Right atrium auricular region (tissue), 2 donors: ENCODE measurements at regions not wholly inside any gene's neighbourhood (a gene's known extent, or its start where the extent isn't known, plus 50 kb on each side); places are given as distances from the start of the nearest gene placed in this dataset.

Experiments
- DNase-seq: peaks from one replicate; pipeline ENCODE4 v3.0.0-alpha.2; 2019; ENCODE audit warnings: low spot score
- H3K27ac ChIP-seq, 2 donors: fragments of 200-600 bp; sonication (generic); 1 replicate in 1 of 2; 2 replicates in 1 of 2; pipeline ENCODE4 v1.5.1; 2016 to 2019
- H3K27me3 ChIP-seq, 2 donors: fragments of 200-600 bp; sonication (generic); one replicate each; pipeline versions ENCODE4 v1.5.1 to v1.6.0; 2017 to 2019
- H3K36me3 ChIP-seq: fragments of 200-600 bp; sonication (generic); one replicate; pipeline ENCODE4 v1.5.1; 2016
- H3K4me1 ChIP-seq, 2 donors: fragments of 200-600 bp; sonication (generic); one replicate each; pipeline versions ENCODE4 v1.5.1 to v1.6.0; 2017 to 2019
- H3K4me3 ChIP-seq, 2 donors: fragments of 200-600 bp; sonication (generic); 1 replicate in 1 of 2; 2 replicates in 1 of 2; pipeline ENCODE4 v1.5.1; 2017 to 2019; ENCODE audit warnings: mild to moderate bottlenecking in 1 of 2, moderate library complexity in 1 of 2
- H3K9me3 ChIP-seq, 2 donors: fragments of 200-600 bp; sonication (generic); one replicate each; pipeline ENCODE4 v1.5.1; 2019
- TF ChIP-seq, protein P1 (sequence below), 2 donors: fragments of 200-600 bp; sonication (generic); IDR thresholded peaks; one replicate each; pipeline ENCODE4 v1.5.1; 2019; ENCODE audit warnings: antibody characterized with exemption in 2 of 2

- H3K4me3 ChIP-seq, result no peak overlapping the region
- no peaks in the 10 kb centered on the region for H3K4me1 ChIP-seq
- TF ChIP-seq, protein P1, sequence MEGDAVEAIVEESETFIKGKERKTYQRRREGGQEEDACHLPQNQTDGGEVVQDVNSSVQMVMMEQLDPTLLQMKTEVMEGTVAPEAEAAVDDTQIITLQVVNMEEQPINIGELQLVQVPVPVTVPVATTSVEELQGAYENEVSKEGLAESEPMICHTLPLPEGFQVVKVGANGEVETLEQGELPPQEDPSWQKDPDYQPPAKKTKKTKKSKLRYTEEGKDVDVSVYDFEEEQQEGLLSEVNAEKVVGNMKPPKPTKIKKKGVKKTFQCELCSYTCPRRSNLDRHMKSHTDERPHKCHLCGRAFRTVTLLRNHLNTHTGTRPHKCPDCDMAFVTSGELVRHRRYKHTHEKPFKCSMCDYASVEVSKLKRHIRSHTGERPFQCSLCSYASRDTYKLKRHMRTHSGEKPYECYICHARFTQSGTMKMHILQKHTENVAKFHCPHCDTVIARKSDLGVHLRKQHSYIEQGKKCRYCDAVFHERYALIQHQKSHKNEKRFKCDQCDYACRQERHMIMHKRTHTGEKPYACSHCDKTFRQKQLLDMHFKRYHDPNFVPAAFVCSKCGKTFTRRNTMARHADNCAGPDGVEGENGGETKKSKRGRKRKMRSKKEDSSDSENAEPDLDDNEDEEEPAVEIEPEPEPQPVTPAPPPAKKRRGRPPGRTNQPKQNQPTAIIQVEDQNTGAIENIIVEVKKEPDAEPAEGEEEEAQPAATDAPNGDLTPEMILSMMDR (IDR thresholded peaks at IDR 0.05), result no peak
- no peaks in the 10 kb centered on the region for H3K27me3 ChIP-seq
- no peak for DNase-seq
- no peak overlapping the region for H3K27ac ChIP-seq
- no peaks in the 10 kb centered on the region for H3K36me3 ChIP-seq
- H3K9me3 ChIP-seq, result peaks cover 0 to 4% of the 10 kb centered on the region in 2 donors
Observed at GRCh38 chr2:116411211-116411610, 1403.3 kb upstream of the DDX18 start.

GRCh38 chr2:116413659-116414058, 1400.8 kb upstream of the DDX18 start:
- H3K27me3 ChIP-seq, result no peaks in the 10 kb centered on the region
- H3K36me3 ChIP-seq, result no peaks in the 10 kb centered on the region
- H3K4me3 ChIP-seq, result no peak overlapping the region
- DNase-seq, result no peak
- H3K4me1 ChIP-seq, result no peaks in the 10 kb centered on the region
- TF ChIP-seq, protein P1 (IDR thresholded peaks at IDR 0.05), result no peak
- H3K9me3 ChIP-seq, result peaks cover 0 to 7% of the 10 kb centered on the region in 2 donors
- no peak overlapping the region for H3K27ac ChIP-seq

GRCh38 chr2:116416731-116417377, 1397.6 kb upstream of the DDX18 start:
- TF ChIP-seq, protein P1 (IDR thresholded peaks at IDR 0.05), result no peak
- peaks cover 0 to 4% of the 10 kb centered on the region in 2 donors for H3K9me3 ChIP-seq
- no peaks in the 10 kb centered on the region for H3K4me1 ChIP-seq

DNA sequence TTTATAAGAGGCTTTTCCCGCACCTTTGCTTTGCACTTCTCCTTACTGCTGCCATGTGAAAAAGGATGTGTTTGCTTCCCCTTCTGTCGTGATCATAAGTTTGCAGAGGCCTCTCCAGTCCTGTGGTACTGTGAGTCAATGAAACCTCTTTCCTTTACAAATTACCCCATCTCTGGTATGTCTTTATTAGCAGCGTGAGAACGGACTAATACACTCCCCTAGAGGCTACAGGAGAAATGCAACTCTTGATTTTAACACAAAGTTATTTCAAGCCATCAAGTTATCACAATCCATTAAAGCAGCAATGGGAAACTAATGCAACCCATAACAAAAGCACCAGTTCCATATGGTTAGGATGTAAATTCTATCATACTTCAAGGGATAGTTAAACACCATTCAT, 1378.8 kb upstream of the DDX18 start:
- no peaks in the 10 kb centered on the region for H3K36me3 ChIP-seq
- peaks cover 0 to 2% of the 10 kb centered on the region in 2 donors for H3K9me3 ChIP-seq
- no peaks in the 10 kb centered on the region for H3K27me3 ChIP-seq
- DNase-seq, result no peak
- no peak overlapping the region for H3K4me3 ChIP-seq
- H3K27ac ChIP-seq, result no peak overlapping the region
- H3K4me1 ChIP-seq, result no peaks in the 10 kb centered on the region
- TF ChIP-seq, protein P1 (IDR thresholded peaks at IDR 0.05), result no peak

More at GRCh38 chr2:116416731-116417377, 1397.6 kb upstream of the DDX18 start:
- H3K4me3 ChIP-seq, result no peak overlapping the region
- no peak for DNase-seq
- H3K36me3 ChIP-seq, result no peaks in the 10 kb centered on the region
- H3K27me3 ChIP-seq, result no peaks in the 10 kb centered on the region
- H3K27ac ChIP-seq, result no peak overlapping the region

GRCh38 chr2:116440104-116440653, 1374.3 kb upstream of the DDX18 start:
- Histone ChIP-seq H3K9me3 (peaks cover 0 to 6% of the 10 kb centered on the region in 2 donors), H3K27ac (no peak overlapping the region), H3K4me1 (no peaks in the 10 kb centered on the region), H3K27me3 (no peaks in the 10 kb centered on the region), H3K36me3 (no peaks in the 10 kb centered on the region), H3K4me3 (no peak overlapping the region)
- TF ChIP-seq, protein P1 (IDR thresholded peaks at IDR 0.05), result no peak
- DNase-seq, result no peak
